ENCODE measurements at regions not wholly inside any gene's neighbourhood (a gene's known extent, or its start where the extent isn't known, plus 50 kb on each side); places are given as distances from the start of the nearest gene placed in this dataset.

GRCh38 chr10:124212702-124213101 lies 119.3 kb upstream of the CHST15 start:
- no peak for TF ChIP-seq EZH2 (IDR thresholded peaks at IDR 0.05; ENCODE audit: low read length, missing control alignments)
- TF ChIP-seq, protein P1, sequence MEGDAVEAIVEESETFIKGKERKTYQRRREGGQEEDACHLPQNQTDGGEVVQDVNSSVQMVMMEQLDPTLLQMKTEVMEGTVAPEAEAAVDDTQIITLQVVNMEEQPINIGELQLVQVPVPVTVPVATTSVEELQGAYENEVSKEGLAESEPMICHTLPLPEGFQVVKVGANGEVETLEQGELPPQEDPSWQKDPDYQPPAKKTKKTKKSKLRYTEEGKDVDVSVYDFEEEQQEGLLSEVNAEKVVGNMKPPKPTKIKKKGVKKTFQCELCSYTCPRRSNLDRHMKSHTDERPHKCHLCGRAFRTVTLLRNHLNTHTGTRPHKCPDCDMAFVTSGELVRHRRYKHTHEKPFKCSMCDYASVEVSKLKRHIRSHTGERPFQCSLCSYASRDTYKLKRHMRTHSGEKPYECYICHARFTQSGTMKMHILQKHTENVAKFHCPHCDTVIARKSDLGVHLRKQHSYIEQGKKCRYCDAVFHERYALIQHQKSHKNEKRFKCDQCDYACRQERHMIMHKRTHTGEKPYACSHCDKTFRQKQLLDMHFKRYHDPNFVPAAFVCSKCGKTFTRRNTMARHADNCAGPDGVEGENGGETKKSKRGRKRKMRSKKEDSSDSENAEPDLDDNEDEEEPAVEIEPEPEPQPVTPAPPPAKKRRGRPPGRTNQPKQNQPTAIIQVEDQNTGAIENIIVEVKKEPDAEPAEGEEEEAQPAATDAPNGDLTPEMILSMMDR (conservative IDR thresholded peaks at IDR 0.05 in 1 of 2, IDR thresholded peaks at IDR 0.05 in 1 of 2; ENCODE audit: low read depth in 1 of 2, low read length in 2 of 2): no peak

Data from fibroblast of lung (primary cell).